ENCODE measurements at regions not wholly inside any gene's neighbourhood (a gene's known extent, or its start where the extent isn't known, plus 50 kb on each side); places are given as distances from the start of the nearest gene placed in this dataset.
"Not testable (repeated sequence)": the region's sequence is repeated elsewhere in the genome, so short reads cannot be mapped to it uniquely, and the experiment has no call there.

GRCh38 chr1:72379072-72379471 lies 96.7 kb upstream of the NEGR1 start:
- Mint-ChIP-seq H3K27ac (no peak overlapping the region), H3K4me1 (no peaks in the 10 kb centered on the region), H3K36me3 (no peaks in the 10 kb centered on the region), H3K9me3 (no peaks in the 10 kb centered on the region), H3K27me3 (no peaks in the 10 kb centered on the region), H3K4me3 (no peak overlapping the region)
- POLR2A ChIA-PET = no interaction called here
- no peak for DNase-seq
- no peak for ATAC-seq (ENCODE audit: low read depth)

GRCh38 chr1:72375226-72375625 lies 92.9 kb upstream of the NEGR1 start:
- POLR2A ChIA-PET = no interaction called here
- no peak for ATAC-seq (ENCODE audit: low read depth)
- no peak overlapping the region for H3K4me3 Mint-ChIP-seq

GRCh38 chr1:72371259-72372035 lies 89.1 kb upstream of the NEGR1 start:
- H3K9me3 Mint-ChIP-seq = no peaks in the 10 kb centered on the region
- peaks cover 4% of the 10 kb centered on the region for H3K27me3 Mint-ChIP-seq
- no peak overlapping the region for H3K27ac Mint-ChIP-seq
- H3K4me3 Mint-ChIP-seq = no peak overlapping the region
- DNase-seq = no peak
- peaks cover 9% of the 10 kb centered on the region for H3K4me1 Mint-ChIP-seq
- no peaks in the 10 kb centered on the region for H3K36me3 Mint-ChIP-seq
- no peak for ATAC-seq (ENCODE audit: low read depth)
- POLR2A ChIA-PET = no interaction called here

More at GRCh38 chr1:72375226-72375625, 92.9 kb upstream of the NEGR1 start:
- H3K27me3 Mint-ChIP-seq = no peaks in the 10 kb centered on the region
- no peak overlapping the region for H3K27ac Mint-ChIP-seq
- H3K4me1 Mint-ChIP-seq = no peaks in the 10 kb centered on the region
- H3K9me3 Mint-ChIP-seq = no peaks in the 10 kb centered on the region
- DNase-seq = no peak
- H3K36me3 Mint-ChIP-seq = no peaks in the 10 kb centered on the region

- peaks cover 12% of the 10 kb centered on the region for H3K4me1 Mint-ChIP-seq
- DNase-seq; H3K36me3 Mint-ChIP-seq; H3K27me3 Mint-ChIP-seq; H3K9me3 Mint-ChIP-seq; ATAC-seq (ENCODE audit: low read depth); H3K4me3 Mint-ChIP-seq; POLR2A ChIA-PET; H3K27ac Mint-ChIP-seq: not testable (repeated sequence)
These were observed 88.5 kb upstream of the NEGR1 start for GRCh38 chr1:72370836-72371235.

GRCh38 chr1:72369069-72369757 lies 86.9 kb upstream of the NEGR1 start:
- H3K4me3 Mint-ChIP-seq = no peak overlapping the region
- peaks cover 9% of the 10 kb centered on the region for H3K27me3 Mint-ChIP-seq
- no peak overlapping the region for H3K27ac Mint-ChIP-seq
- peaks cover 12% of the 10 kb centered on the region for H3K4me1 Mint-ChIP-seq
- POLR2A ChIA-PET = no interaction called here
- no peak for ATAC-seq (ENCODE audit: low read depth)
- no peaks in the 10 kb centered on the region for H3K9me3 Mint-ChIP-seq
- H3K36me3 Mint-ChIP-seq = no peaks in the 10 kb centered on the region
- DNase-seq = no peak

GRCh38 chr1:72366466-72366865 lies 84.1 kb upstream of the NEGR1 start:
- Mint-ChIP-seq H3K36me3 (no peaks in the 10 kb centered on the region), H3K9me3 (no peaks in the 10 kb centered on the region), H3K27ac (no peak overlapping the region), H3K4me1 (peaks cover 12% of the 10 kb centered on the region), H3K4me3 (no peak overlapping the region), H3K27me3 (peaks cover 11% of the 10 kb centered on the region)
- DNase-seq (no peak), ATAC-seq (ENCODE audit: low read depth) (no peak)
- POLR2A ChIA-PET = no interaction called here

GRCh38 chr1:72365693-72366092 lies 83.4 kb upstream of the NEGR1 start:
- no peak for ATAC-seq (ENCODE audit: low read depth)
- DNase-seq = no peak
- no peak overlapping the region for H3K4me3 Mint-ChIP-seq
- H3K36me3 Mint-ChIP-seq = no peaks in the 10 kb centered on the region
- peaks cover 12% of the 10 kb centered on the region for H3K4me1 Mint-ChIP-seq
- H3K27me3 Mint-ChIP-seq = peaks cover 11% of the 10 kb centered on the region
- POLR2A ChIA-PET = no interaction called here
- no peak overlapping the region for H3K27ac Mint-ChIP-seq
- no peaks in the 10 kb centered on the region for H3K9me3 Mint-ChIP-seq

GRCh38 chr1:72362538-72362937 lies 80.2 kb upstream of the NEGR1 start:
- no peak for ATAC-seq (ENCODE audit: low read depth)
- POLR2A ChIA-PET = no interaction called here

GRCh38 chr1:72357411-72357810 lies 75.1 kb upstream of the NEGR1 start:
- Mint-ChIP-seq H3K4me1 (no peaks in the 10 kb centered on the region), H3K9me3 (no peaks in the 10 kb centered on the region), H3K36me3 (no peaks in the 10 kb centered on the region), H3K4me3 (no peak overlapping the region), H3K27ac (no peak overlapping the region), H3K27me3 (peaks cover 2% of the 10 kb centered on the region)
- POLR2A ChIA-PET = no interaction called here
- ATAC-seq (ENCODE audit: low read depth) (no peak), DNase-seq (no peak)

More at GRCh38 chr1:72362538-72362937, 80.2 kb upstream of the NEGR1 start:
- Mint-ChIP-seq H3K9me3 (no peaks in the 10 kb centered on the region), H3K4me3 (no peak overlapping the region), H3K36me3 (no peaks in the 10 kb centered on the region), H3K27ac (no peak overlapping the region), H3K27me3 (peaks cover 8% of the 10 kb centered on the region), H3K4me1 (peaks cover 5% of the 10 kb centered on the region)
- no peak for DNase-seq

- POLR2A ChIA-PET = no interaction called here
- Mint-ChIP-seq H3K4me3 (no peak overlapping the region), H3K27me3 (no peaks in the 10 kb centered on the region), H3K4me1 (no peaks in the 10 kb centered on the region), H3K9me3 (no peaks in the 10 kb centered on the region), H3K27ac (no peak overlapping the region), H3K36me3 (no peaks in the 10 kb centered on the region)
- ATAC-seq (ENCODE audit: low read depth) (no peak), DNase-seq (no peak)
These were observed 73.6 kb upstream of the NEGR1 start for GRCh38 chr1:72355899-72356298.

GRCh38 chr1:72341661-72342060 lies 59.3 kb upstream of the NEGR1 start:
- Mint-ChIP-seq H3K9me3 (peaks cover 1% of the 10 kb centered on the region), H3K4me3 (no peak overlapping the region), H3K4me1 (no peaks in the 10 kb centered on the region), H3K36me3 (no peaks in the 10 kb centered on the region), H3K27me3 (peaks cover 2% of the 10 kb centered on the region), H3K27ac (no peak overlapping the region)
- POLR2A ChIA-PET = no interaction called here
- ATAC-seq (ENCODE audit: low read depth) = no peak
- DNase-seq = no peak

GRCh38 chr1:72336776-72337175 lies 54.4 kb upstream of the NEGR1 start:
- Mint-ChIP-seq H3K36me3 (no peaks in the 10 kb centered on the region), H3K4me3 (no peak overlapping the region), H3K27me3 (peaks cover 3% of the 10 kb centered on the region), H3K9me3 (peaks cover 1% of the 10 kb centered on the region), H3K27ac (no peak overlapping the region), H3K4me1 (no peaks in the 10 kb centered on the region)
- POLR2A ChIA-PET = no interaction called here
- DNase-seq (no peak), ATAC-seq (ENCODE audit: low read depth) (no peak)

All from activated naive CD8-positive, alpha-beta T cell treated with anti-CD3 and anti-CD28 coated beads, Interleukin-2, amount 10 ng/mL, durations not matched to agents 7 days and 5 days (primary cell).